COR-L47 (cell line): ENCODE measurements at regions not wholly inside any gene's neighbourhood (a gene's known extent, or its start where the extent isn't known, plus 50 kb on each side); places are given as distances from the start of the nearest gene placed in this dataset.

Source experiments
- DNase-seq: peaks from one replicate; lab custom pipeline; 2025; lab: John Stamatoyannopoulos, UW

DNA sequence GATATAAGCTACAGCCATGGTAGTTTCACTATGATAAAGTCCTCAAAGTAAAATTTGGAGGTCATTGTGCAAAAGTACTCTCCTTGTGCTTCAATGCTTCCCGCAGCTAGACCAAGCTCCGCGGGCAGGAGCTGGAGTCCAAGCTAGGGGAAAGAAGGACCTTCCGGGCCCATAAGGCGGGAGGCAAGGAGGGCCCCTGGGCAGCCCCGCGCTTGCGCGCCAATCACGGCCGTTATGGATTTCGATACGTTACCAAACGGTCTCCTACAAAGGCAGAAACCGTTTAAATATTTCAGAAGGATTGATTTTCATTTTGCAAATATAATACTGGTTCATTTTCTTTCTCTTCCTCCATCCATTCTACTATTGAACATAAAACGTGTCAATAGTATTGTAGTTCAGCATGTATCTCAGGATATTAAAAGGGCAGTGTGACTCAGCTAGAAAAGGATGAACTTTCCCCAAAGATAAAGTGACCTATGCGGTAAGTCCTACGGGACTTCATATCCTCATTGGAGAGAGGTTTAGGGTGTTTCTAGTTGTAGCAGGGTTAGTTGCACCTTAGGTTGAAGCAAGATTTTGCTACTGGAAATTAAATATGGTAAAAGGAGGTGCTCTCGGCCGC is 128.0 kb downstream of the KIF20B start:
- DNase-seq: no peak

DNA sequence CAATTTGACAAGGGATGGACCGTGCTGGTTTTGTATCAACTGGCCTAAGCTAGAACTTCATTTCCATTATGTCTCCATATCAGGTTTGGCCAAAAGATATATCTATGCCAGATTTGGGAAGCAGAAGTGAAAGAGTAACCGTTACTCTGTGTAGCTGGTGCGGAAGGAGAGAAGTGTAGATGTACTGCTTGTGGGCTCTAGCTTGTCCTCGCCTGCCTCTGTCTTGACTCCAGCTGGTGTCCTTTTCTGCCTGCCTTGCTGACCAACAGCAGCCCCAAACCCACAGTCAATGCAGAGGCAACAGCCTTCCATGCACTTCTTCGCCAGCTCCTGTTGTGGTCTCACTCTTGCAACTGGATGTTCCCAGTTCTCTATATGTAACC is 128.5 kb downstream of the KIF20B start:
- DNase-seq: no peak

DNA sequence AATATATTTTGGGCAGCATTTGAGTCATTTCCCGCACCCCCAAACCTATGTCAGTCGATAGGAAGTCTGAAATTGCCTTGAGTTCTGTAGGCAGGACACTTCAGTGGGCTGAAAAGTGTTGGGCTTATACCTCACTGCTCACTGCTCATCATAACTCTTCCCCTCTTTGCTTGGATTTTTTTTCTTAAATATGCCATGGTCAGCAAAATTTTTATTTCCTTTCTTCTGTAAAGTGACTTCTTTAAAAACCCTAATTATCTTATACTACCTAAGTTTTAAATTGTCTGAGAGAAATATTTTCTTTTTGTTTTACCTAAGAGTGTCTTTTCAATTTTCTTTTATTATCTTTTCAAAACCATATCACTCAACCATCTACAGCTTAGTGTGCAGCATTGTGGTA is 129.2 kb downstream of the KIF20B start:
- DNase-seq: no peak

DNA sequence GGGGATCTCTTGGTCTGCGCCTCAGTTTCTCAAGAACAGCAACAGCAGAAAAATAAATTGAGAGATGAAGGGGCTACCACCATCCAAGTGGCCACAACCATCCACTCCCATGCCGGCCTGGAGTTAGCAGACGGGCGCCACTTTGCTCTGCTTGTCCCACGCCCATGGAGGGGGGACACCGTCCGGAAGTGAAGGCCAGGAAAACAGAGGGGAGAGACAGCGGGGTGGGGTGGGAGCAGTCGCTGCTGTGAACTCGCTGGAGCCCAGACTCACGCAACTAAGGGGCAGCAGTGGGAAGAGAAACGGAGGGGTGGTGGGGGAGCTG is 135.4 kb downstream of the KIF20B start:
- DNase-seq: no peak

DNA sequence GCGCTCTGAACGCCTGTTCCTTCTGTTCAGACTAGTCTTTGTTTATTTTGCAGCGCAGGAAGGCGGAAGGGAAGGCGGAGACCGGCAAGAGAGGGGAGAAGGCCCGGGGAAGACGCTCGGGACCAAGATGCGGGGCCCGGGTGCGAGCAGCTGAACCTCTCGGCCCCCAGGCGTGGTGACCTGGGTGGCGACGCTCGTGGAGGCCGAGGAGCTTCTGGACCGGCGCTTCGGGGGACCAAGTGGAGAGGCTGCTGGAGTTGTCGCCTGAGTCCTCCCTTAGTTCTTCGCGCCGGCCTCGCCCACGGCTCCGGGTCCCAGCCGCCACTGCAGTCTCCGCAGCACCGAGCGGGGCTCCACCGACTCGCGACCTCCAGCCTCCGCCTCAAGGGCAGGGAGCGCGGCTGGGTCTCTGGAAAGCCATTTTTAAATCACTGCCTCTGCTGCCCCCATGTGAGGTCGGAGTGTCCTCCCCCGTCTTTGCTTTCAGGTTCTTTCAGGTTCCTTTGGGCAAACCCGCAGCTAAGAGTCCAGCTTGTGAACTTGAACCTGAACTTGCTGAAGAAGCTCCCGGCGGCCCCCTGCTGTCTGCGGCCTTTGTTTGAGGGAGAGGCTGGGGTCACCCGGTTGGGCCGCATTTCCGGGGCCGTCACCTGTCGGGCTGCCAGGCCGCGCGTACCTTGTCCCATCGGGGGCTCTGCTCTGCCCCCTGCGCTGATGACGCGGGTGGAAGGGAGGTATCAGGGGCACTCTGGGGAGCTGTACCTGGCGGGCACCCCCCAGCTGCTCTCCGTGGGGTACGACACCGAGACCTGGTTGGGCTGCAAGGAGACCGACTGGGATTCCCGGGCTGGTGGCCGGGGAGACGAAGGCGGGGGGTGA is 136.0 kb downstream of the KIF20B start:
- no peak for DNase-seq

DNA sequence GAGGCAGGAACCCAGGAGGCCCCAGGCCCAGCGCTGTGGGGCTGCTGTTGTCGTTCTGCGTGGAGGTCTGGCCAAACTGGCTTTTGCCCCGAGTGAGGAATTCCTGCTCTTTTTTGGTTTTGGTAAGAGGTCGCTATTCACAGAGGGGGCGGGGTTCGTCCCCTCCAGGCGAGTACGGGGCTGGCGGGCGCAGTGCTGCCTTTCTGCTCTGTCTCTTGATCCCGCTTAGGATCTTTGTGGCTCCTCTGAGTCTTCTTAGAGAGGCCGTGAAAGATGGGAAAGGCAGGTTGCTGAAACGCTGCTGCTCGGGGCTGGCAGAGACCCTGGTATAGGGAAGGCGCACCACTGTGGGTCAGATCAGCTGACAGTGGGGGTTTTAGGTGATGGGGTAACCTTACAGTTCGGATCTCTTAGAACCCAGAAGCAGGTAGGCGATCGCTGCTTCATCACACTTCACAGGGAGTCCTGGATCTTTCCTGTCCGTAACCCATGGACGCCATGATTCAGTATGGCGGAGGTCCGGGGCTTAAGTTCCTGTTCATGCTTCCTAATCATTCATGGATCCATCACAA is 136.7 kb downstream of the KIF20B start:
- no peak for DNase-seq

DNA sequence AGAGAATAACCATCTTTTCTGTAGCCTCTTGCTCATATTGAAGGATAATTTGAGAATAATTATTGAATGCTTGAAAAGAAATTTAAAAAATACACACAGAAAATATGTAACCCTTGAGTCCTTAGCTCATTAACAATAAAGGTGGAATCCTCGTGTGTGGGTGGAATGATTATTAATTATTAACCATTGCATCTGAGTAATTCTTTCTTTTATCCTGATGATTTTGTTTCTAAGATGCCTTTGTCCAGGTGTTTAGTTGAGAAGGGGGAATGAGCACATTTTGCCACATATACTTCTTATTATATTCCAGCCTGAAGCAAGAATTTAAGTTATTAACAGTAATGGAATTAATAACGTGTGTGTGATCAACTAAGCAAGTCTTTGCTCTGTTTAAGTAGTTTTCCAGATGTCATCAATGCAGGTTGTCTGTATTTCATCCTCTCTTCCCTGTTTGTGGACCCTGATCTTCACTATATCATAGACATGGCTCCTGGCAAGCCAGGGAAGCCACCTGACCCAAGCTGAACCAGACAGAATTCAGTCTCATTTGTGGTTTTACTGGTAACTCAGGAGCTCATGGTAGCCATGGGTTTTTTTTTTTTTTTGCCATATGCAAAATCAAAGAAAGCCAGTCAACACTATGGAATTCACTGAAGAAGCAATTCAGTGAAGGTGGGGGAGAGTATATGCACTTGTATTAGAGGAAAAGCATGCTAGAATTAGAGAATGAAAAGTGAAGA is 144.3 kb downstream of the KIF20B start:
- DNase-seq: no peak

DNA sequence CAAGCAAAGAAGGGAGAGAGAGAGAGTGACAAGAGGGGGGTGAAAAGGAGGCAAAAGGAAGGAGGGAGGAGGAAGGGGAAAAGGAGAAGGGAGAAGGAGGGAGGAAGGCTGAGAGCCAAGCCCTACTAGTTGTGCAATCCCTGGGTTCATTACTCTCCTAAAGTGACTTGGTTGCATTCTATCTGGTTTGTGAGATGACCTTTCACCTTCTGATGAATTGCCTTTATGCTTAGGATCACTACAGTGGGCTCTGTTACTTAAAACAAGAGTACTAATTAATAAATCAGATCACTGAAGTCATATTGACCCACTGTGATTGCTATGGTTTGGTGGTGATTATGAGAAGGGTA is 144.9 kb downstream of the KIF20B start:
- DNase-seq: no peak

DNA sequence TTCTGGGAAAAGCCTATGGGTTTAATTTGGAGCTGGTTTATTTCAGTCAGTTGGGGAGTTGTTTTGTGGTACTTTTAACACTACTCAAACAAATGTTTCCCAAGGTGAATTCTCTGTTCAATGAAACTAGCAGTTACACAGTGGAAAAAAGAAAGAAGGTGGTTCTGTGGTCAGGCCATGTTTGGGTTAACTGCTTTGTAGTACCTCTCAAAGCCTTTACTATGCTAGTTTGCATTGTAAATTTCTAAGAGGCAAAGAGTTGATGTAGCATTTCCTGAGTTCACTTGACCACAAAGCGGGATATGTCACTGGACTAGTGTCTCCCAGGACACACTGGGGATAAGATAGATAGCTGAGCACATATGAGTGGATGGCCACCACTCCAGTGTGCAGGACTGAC is 145.4 kb downstream of the KIF20B start:
- DNase-seq: no peak

DNA sequence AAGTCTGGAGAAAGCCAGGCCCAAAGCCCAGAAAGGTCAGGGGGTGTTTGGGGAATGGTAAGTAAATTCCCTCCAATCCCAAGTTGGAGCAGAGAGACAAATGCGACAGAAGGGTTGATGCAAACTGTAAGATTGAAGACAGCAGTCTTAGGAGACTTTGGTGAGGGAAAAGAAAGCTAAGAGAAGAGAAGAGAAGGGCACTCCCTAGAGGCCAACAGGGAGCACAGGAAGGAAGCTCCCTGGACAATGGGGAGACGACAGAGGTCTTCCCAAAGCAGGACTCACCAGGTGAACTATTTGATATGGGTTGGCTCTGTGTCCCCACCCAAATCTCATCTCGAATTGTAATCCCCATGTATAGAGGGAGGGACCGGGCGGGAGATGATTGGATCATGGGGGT is 151.5 kb downstream of the KIF20B start:
- no peak for DNase-seq

DNA sequence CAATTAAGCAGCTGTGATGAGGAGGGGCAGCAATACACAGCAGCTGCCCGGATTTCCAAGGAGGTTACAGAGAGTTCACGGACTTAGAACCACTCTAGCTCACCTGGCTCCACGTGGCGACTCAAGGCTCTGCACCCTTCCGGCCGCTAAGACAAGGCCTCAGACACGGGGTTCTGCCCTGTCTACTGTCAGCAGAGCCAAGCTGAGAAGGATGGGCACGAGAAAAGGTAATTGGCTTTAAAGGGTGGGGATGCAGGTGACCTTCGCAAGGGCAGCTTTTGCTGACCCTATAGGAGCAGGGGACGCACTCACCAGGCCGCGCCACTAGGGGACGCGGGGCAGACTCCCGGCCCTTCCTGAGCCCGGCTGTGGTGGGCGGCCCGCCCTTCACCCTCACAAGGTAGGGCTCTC is 152.4 kb downstream of the KIF20B start:
- DNase-seq: no peak

DNA sequence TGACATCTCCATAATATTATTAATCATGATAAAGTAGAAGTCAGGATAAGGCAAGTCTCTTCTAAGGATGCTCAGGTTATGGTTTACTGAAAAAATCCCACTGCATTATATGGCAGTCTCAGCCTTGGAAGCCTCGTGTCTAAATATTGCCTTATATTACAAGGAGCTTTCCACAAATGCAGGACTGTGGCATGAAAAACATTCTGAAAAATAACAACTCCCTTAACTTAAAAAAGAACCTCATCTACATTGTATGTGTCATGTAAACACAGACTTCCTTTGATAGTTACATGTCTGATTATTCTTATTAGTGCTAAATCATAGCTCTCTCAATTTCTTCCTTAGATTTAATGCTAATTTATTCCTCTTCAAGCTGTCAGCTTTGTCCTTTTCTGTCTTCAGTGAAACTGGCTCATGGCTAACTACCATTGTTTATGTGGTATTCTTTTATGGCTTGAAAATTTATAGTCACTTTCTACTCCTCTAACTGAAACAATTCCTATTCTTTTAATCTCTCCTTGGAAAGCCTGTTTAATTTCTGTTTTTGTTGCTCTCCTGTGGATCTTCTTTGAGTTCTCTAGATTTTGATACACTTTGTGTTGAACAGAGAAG is 156.1 kb downstream of the KIF20B start:
- no peak for DNase-seq

DNA sequence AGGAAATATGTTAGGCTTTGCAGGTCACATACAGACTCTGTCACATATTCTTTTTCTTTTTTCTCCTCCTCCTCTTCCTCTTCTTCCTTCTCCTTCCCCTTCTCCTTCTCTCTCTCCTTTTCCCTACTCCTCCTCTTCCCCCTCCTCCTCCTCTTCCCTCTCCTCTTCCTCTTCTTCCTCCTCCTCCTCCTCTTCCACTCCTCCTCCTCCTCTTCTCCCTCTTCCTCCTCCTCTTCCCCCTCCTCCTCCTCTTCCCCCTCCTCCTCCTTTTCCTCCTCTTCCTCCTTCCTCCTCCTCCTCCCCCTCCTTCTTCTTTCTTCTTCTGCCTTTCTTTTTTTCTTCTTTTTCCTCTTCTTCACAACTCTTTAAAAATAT is 159.8 kb downstream of the KIF20B start:
- DNase-seq: no peak

DNA sequence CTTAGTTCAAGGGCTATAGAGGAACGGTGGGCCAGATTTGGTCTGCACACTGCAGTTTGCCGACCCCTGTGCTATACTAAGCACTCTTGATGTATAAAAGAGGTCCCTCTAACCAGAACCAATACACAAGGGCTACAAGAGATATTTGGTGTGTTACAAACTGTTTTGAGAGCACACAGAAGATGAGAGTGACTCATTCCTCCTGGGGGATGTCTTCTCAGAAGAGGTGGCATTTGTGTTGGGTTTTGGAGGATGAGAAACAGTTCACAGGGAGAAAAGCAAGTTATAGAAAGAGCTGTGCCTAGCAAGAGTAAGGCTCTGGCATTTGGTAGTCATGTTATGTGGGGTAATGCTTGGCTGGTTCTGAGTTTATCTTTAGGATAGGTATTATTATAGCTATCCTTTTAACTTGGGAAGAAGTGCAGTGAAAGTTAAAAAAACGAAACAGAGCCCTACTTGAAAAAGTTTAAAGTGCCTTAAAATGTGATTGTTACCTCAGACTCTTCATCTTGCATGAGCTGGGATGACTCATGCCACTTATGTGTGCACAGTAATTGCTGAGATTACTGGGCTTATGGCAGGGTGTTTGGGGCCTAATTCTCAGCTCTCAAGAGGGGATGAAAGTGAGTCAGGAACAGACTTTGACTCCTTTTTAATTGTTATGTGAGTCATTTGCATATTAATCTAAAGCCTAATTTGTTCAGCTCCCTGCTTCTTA is 160.4 kb downstream of the KIF20B start:
- no peak for DNase-seq

DNA sequence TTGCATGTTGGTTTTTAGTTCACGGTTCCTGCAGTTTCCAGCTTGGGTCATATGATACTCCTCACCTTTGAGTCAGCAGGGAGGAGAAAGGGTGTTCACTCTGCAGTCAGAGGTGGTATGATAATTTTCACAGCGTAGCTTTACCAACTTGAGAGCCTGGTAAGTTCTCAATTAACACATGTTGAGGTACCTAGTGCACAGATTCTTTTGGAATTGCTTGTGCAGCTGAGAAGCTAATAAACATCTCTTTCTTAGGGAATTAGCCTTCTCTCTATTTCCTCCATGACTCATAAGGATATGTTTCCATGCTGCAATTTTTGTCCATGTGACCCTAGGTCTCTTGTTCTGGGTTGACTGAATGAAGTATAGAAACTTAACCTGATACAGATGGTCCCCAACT is 166.6 kb downstream of the KIF20B start:
- no peak for DNase-seq

DNA sequence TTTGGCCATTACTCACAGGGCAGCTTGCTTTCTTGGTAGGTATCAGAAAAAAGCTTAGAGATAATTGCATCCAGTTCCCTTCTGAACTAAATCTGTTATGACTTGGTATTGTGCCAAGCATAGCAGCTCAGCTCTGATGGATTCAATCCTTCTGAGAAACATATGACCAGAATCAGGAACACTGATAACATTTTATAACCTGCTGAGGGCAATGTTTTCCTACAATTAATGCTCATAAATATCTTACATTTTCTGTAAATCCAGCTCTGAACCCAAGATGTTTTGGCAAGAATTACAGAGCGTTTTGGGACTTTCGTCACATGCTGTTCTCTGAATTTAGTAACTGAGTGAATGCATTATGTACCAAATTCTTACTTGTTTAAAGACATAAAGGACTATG is 167.8 kb downstream of the KIF20B start:
- peak; percentile 3 for DNase-seq

DNA sequence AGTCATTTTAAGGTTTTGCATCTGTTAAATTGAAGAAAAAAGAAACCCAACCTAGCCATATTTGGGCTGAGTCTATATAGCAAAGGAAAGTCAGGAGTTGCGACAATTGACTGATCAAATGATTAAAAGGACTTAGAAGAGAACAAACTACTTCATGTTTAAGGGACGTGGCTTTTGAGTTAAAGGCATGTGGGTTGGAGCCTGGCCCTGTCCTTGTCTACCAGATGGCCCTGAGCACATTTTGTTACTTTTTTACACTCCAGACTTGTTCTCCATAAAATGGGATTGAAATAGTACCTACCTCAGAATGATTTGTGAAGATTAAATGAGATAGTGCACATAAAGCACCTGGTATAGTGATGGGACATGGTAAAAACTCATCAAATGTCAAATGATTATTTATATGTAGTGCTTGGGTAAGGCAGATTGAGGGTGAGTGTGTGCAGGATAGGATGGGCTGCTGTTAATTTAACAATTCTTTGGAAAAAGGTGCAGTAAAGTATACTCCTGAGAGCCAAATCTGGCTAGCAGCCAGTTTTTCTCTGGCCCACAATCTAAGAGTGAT is 168.3 kb downstream of the KIF20B start:
- DNase-seq: no peak

DNA sequence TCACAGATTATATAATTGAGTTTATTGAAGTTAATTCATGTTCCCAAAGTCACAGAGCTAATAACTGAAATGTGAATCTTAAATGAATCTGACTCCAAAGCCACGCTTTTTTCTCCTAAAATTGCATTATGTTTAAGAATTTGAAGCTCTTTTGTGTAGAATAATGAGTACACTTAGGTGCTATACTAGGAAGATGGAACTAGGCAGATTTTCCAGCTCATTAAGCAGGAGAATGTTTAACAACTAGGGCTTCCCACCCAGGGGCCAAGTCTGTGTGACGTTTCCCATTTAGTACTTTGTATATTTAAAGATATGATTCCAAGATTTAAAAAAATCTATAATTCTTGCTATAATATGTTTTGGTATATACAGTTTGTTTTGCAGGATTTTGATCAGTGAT is 169.5 kb downstream of the KIF20B start:
- DNase-seq: no peak

DNA sequence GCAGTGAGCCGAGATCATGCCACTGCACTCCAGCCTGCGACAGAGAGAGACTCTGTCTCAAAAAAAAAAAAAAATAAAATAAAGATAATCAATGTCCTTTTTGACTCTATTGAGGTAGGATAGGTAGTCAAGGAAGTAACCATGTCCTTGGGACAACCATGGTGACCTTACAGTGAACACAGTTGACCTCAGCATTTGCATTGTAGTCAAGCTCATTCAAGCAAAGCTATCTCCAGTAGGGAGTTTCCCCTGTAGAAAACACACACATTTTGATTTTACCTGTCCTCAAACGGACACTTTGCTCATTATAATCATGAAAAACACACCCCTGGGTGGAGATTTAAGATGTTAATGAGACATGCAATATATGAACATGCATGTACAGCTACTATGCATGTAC is 171.7 kb downstream of the KIF20B start:
- no peak for DNase-seq

DNA sequence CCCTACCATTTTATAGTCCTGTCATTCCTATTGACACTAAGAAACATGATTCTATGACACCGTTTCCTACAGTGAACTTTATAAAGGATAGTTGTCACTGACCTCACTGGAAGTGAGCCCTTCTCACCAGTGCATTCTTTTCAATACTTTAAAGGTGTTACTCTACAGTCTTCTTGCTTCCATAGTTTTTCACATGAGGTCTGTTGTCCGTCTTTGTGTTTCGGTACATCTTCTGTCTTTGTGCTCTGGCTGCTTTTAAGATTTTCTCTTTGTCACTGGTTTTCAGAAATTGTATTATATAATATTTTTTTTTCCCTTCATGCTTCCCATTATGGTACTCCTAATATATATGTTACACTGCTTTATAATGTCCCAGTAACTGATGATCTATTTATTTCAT is 174.2 kb downstream of the KIF20B start:
- no peak for DNase-seq

DNA sequence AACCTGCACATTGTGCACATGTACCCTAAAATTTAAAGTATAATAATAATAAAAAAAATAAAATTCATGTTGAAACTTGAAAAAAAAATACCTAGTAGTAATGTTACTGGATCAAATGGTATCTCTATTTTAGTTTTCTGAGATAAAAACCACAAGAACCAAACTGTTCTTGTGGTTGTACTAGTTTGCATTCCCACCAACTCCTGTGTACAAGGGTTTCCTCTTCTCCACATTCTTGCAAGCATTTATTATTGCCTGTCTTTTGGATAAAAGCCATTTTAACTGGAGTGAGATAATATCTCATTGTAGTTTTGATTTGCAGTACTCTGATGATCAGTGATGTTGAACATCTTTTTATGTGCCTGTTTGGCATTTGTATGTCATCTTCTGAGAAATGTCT is 177.7 kb downstream of the KIF20B start:
- no peak for DNase-seq

DNA sequence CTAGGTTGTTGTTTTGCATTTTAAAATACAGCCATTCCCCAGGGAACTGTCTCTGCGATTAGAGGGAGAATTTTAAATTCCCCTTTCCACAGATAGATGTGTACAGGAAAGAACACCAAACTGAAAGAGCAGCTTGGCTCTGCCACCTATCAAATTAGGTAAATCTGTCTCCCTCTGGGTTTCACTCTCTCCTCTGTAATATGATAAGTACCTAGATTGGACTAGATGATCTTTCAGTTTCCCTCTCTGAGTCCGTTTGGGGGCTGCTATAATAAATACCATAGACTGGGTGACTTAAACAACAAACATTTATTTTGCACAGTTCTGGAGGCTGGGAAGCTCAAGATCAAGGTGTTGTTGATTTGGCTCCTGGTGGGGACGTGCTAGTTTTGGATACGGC is 186.0 kb downstream of the KIF20B start:
- no peak for DNase-seq
